GM19467 (cell line): ENCODE measurements at regions not wholly inside any gene's neighbourhood (a gene's known extent, or its start where the extent isn't known, plus 50 kb on each side); places are given as distances from the start of the nearest gene placed in this dataset.
"Not testable (repeated sequence)": the region's sequence is repeated elsewhere in the genome, so short reads cannot be mapped to it uniquely, and the experiment has no call there.

Source experiments
- ATAC-seq: cut with Tn5 transposase; IDR thresholded peaks from one replicate; pipeline ENCODE4 v1.9.1; 2021; ENCODE audit warnings: mild to moderate bottlenecking, moderate library complexity; ENCODE audit not compliant: unreplicated experiment

- ATAC-seq: no peak
These were observed 126.5 kb upstream of the MEX3C start for GRCh38 chr18:51323961-51324360.

DNA sequence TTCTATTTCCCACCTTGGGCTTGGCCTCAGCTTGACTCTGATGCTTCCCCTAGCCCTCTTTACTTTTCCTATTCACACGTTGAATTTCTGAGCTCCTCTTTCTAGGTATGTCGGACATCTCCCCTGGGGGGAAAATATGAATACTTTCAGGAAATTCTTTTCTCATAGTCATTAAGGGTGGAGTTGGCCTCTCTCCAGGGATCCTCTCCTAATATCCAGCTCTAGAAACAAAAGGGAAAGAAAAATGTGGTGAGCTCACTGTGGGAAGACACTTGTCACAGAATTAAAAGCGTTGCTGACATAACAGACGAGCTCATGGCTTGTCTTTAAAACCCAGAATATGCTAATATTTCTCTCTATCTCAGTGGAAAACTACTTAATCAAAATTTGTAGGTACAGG is 132.7 kb upstream of the MEX3C start:
- ATAC-seq: no peak

GRCh38 chr18:51330739-51331138 is 133.3 kb upstream of the MEX3C start:
- ATAC-seq: no peak

- ATAC-seq: no peak
These were observed 139.9 kb upstream of the MEX3C start for GRCh38 chr18:51337406-51337805.

DNA sequence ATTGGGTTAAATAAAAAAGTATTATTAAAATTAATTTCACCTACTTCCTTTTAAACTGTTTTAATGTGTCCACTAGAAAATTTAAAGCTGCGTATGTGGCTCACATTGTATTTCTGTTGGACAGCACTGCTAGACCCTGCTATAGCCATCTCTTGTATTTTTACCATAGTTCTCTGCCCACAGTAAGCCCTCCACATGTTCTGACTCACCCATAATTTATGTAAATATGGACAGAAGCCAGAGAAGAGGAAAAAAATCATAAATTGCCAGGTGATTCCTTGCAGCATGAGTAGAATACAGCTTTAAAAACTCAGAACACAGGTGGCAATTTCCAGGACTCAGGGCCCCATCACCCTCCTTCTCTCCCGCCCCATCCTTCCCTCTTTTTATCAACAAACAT is 142.4 kb upstream of the MEX3C start:
- ATAC-seq: no peak

GRCh38 chr18:51340332-51340731 is 142.9 kb upstream of the MEX3C start:
- ATAC-seq: no peak

- no peak for ATAC-seq
These were observed 145.3 kb upstream of the MEX3C start for GRCh38 chr18:51342815-51343214.

GRCh38 chr18:51345848-51346391 is 148.4 kb upstream of the MEX3C start:
- ATAC-seq: no peak

DNA sequence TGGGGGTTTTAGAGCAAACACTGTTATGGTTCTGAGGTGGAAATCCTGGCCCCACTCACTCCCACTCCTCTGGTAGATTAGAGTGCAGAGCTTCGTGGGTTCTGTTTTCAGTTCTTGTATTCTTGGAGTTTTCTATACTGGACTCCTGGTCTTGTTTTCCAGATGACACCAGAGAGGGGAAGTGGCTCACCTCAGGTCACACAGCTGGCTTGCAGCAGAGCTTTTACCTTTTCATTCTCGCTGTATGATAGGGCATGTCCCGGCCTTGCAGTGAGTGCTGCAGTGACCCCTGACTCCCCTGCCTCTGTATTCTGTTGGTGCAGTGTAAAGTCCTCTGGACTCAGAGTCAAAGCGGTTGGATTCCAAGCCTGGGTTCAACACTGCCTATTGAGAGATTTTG is 148.9 kb upstream of the MEX3C start:
- ATAC-seq: no peak

- no peak for ATAC-seq
These were observed 152.6 kb upstream of the MEX3C start for GRCh38 chr18:51350081-51350480.

GRCh38 chr18:51355841-51356240 is 158.4 kb upstream of the MEX3C start:
- ATAC-seq: no peak

DNA sequence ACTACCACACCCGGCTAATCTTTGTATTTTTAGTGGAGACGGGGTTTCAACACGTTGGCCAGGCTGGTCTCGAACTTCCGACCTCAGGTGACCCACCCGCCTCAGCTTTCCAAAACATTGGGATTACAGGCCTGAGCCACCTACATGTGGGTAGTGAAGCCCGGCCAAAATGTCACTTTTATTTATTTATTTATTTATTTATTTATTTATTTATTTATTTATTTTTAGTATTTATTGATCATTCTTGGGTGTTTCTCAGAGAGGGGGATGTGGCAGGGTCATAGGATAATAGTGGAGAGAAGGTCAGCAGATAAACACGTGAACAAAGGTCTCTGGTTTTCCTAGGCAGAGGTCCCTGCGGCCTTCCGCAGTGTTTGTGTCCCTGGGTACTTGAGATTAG is 162.8 kb upstream of the MEX3C start:
- ATAC-seq: not testable (repeated sequence)

GRCh38 chr18:51361130-51361860 is 163.8 kb upstream of the MEX3C start:
- ATAC-seq: peak; percentile 80

GRCh38 chr18:51363384-51363783 is 165.9 kb upstream of the MEX3C start:
- ATAC-seq: no peak

DNA sequence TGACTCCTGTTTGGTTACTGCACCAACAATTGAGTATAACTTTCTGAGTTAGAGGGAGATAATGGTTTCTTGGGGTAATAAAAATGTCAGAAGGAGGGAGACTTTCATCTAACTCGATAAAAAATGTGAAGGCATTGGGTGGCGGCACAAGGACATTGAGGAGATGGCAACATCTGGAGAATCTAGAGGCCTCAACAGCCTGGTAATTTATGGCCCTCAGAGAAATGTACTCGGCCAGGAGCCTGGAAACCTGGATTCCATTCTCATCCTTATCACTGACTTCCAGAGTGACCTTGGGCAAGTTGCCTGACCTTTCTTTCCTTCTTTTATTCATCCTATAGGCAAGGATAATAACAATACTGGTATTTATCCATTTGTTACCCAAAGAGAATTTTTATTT is 173.5 kb upstream of the MEX3C start:
- ATAC-seq: no peak

- ATAC-seq: no peak
These were observed 174.4 kb upstream of the MEX3C start for GRCh38 chr18:51371929-51372328.

- no peak for ATAC-seq
These were observed 184.6 kb upstream of the MEX3C start for GRCh38 chr18:51382081-51382480.

- no peak for ATAC-seq
These were observed 185.6 kb upstream of the MEX3C start for GRCh38 chr18:51383116-51383515.

- ATAC-seq: no peak
These were observed 186.2 kb upstream of the MEX3C start for GRCh38 chr18:51383711-51384110.

GRCh38 chr18:51385270-51385669 is 187.8 kb upstream of the MEX3C start:
- ATAC-seq: no peak

DNA sequence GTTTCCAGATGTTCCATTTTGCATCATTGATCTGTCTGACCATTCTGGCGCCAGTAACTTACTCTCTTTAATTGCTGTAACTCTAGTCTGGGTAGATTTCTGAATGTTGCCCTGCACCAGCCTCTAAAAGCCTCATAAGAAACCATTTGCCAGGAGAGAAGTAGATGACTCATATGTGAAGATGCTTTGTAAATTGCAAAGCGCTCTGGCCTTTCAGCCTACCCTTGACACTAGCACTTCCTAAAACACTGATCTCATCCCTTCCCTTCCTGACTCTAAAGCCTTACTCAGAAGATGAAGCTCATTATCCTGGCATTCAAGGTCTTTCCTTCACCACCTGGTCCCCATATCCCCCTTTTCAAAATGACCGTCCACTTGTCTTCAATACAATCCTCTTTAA is 193.2 kb upstream of the MEX3C start:
- no peak for ATAC-seq

GRCh38 chr18:51391215-51391614 is 193.7 kb upstream of the MEX3C start:
- no peak for ATAC-seq

GRCh38 chr18:51391731-51392130 is 194.2 kb upstream of the MEX3C start:
- ATAC-seq: no peak
